GM06990 (cell line): ENCODE measurements at regions not wholly inside any gene's neighbourhood (a gene's known extent, or its start where the extent isn't known, plus 50 kb on each side); places are given as distances from the start of the nearest gene placed in this dataset.

Source experiments
- DNase-seq: peaks from one replicate; pipeline ENCODE4 v3.0.0-alpha.2; 2011; ENCODE audit not compliant: insufficient read length; ENCODE audit errors: extremely low read depth
- H3K27me3 ChIP-seq: replicated peaks from 2 replicates; pipeline ENCODE4 v1.6.0; 2011; ENCODE audit warnings: low read length; ENCODE audit not compliant: control insufficient read depth, insufficient read depth
- H3K36me3 ChIP-seq: 2 replicates; pipeline ENCODE4 v1.5.1; 2011; ENCODE audit warnings: low read length; ENCODE audit not compliant: control insufficient read depth, insufficient read depth
- H3K4me3 ChIP-seq: replicated peaks from 2 replicates; pipeline ENCODE4 v1.5.1; 2011; ENCODE audit warnings: low read depth, mild to moderate bottlenecking, control low read depth, low read length
- CTCF ChIP-seq: IDR thresholded peaks from 2 replicates; pipeline ENCODE4 v1.5.1; 2011; ENCODE audit warnings: low read length, control low read depth, mild to moderate bottlenecking, inconsistent platforms; ENCODE audit not compliant: insufficient read depth, poor library complexity, severe bottlenecking

- Histone ChIP-seq H3K4me3 (no peak overlapping the region), H3K27me3 (no peaks in the 10 kb centered on the region), H3K36me3 (no peaks in the 10 kb centered on the region)
- no peak for DNase-seq
- no peak for TF ChIP-seq CTCF
These were observed 97.2 kb upstream of the SLC13A1 start for GRCh38 chr7:123296965-123297364.

- Histone ChIP-seq H3K4me3 (no peak overlapping the region), H3K36me3 (no peaks in the 10 kb centered on the region), H3K27me3 (no peaks in the 10 kb centered on the region)
- no peak for TF ChIP-seq CTCF
- no peak for DNase-seq
These were observed 93.9 kb upstream of the SLC13A1 start for GRCh38 chr7:123293710-123294109.

- Histone ChIP-seq H3K27me3 (no peaks in the 10 kb centered on the region), H3K36me3 (no peaks in the 10 kb centered on the region), H3K4me3 (no peak overlapping the region)
- no peak for TF ChIP-seq CTCF
- no peak for DNase-seq
These were observed 92.5 kb upstream of the SLC13A1 start for GRCh38 chr7:123292227-123292626.

GRCh38 chr7:123289200-123289599, 89.4 kb upstream of the SLC13A1 start:
- H3K27me3 ChIP-seq: no peaks in the 10 kb centered on the region
- H3K36me3 ChIP-seq: no peaks in the 10 kb centered on the region
- H3K4me3 ChIP-seq: no peak overlapping the region
- no peak for DNase-seq
- no peak for TF ChIP-seq CTCF

GRCh38 chr7:123285076-123285700, 85.4 kb upstream of the SLC13A1 start:
- TF ChIP-seq CTCF: no peak
- H3K36me3 ChIP-seq: no peaks in the 10 kb centered on the region
- H3K27me3 ChIP-seq: no peaks in the 10 kb centered on the region
- DNase-seq: no peak
- no peak overlapping the region for H3K4me3 ChIP-seq

- Histone ChIP-seq H3K4me3 (no peak overlapping the region), H3K27me3 (no peaks in the 10 kb centered on the region), H3K36me3 (no peaks in the 10 kb centered on the region)
- DNase-seq: no peak
- no peak for TF ChIP-seq CTCF
These were observed 83.6 kb upstream of the SLC13A1 start for GRCh38 chr7:123283373-123283772.
